SK-N-SH (cell line): ENCODE measurements at regions not wholly inside any gene's neighbourhood (a gene's known extent, or its start where the extent isn't known, plus 50 kb on each side); places are given as distances from the start of the nearest gene placed in this dataset.

ENCODE experiments used
- CTCF ChIP-seq: fragments of 200-600 bp; sonication (generic); IDR thresholded peaks from 2 replicates; pipeline ENCODE4 v1.6.1; 2017; ENCODE audit warnings: antibody characterized with exemption, mild to moderate bottlenecking, moderate library complexity
- EZH2phosphoT487 ChIP-seq: fragments of 200-600 bp; sonication (generic); IDR thresholded peaks from 2 replicates; pipeline ENCODE4 v1.6.1; 2017; ENCODE audit warnings: low read depth, mixed run types, mild to moderate bottlenecking, antibody characterized with exemption, moderate library complexity, borderline replicate concordance
- FOXM1 ChIP-seq: IDR thresholded peaks from 2 replicates; pipeline ENCODE4 v1.4.0; 2012; ENCODE audit warnings: low read depth, mild to moderate bottlenecking
- MEF2A ChIP-seq: IDR thresholded peaks from 2 replicates; pipeline ENCODE4 v1.4.0; 2012; ENCODE audit warnings: low read depth, borderline replicate concordance
- POLR2AphosphoS5 ChIP-seq: IDR thresholded peaks from 2 replicates; pipeline ENCODE4 v1.6.1; 2012; ENCODE audit warnings: low read depth, low read length
- RFX5 ChIP-seq: IDR thresholded peaks from 2 replicates; pipeline ENCODE4 v1.6.1; 2012; ENCODE audit warnings: mild to moderate bottlenecking, improper control_type of control experiment, low read length
- SMC3 ChIP-seq: IDR thresholded peaks from 2 replicates; pipeline ENCODE4 v1.6.1; 2012; ENCODE audit warnings: low read depth, low read length, improper control_type of control experiment

GRCh38 chr5:164256954-164257353, 751.5 kb downstream of the MAT2B start:
- no peak for TF ChIP-seq CTCF
- TF ChIP-seq POLR2AphosphoS5, result no peak
- no peak for TF ChIP-seq EZH2phosphoT487
- no peak for TF ChIP-seq MEF2A
- no peak for TF ChIP-seq SMC3
- TF ChIP-seq RFX5, result no peak
- no peak for TF ChIP-seq FOXM1
